ENCODE measurements at regions not wholly inside any gene's neighbourhood (a gene's known extent, or its start where the extent isn't known, plus 50 kb on each side); places are given as distances from the start of the nearest gene placed in this dataset.

- TF ChIP-seq, protein P1, sequence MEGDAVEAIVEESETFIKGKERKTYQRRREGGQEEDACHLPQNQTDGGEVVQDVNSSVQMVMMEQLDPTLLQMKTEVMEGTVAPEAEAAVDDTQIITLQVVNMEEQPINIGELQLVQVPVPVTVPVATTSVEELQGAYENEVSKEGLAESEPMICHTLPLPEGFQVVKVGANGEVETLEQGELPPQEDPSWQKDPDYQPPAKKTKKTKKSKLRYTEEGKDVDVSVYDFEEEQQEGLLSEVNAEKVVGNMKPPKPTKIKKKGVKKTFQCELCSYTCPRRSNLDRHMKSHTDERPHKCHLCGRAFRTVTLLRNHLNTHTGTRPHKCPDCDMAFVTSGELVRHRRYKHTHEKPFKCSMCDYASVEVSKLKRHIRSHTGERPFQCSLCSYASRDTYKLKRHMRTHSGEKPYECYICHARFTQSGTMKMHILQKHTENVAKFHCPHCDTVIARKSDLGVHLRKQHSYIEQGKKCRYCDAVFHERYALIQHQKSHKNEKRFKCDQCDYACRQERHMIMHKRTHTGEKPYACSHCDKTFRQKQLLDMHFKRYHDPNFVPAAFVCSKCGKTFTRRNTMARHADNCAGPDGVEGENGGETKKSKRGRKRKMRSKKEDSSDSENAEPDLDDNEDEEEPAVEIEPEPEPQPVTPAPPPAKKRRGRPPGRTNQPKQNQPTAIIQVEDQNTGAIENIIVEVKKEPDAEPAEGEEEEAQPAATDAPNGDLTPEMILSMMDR (IDR thresholded peaks at IDR 0.05), result no peak
- no peak for TF ChIP-seq ZFX (IDR thresholded peaks at IDR 0.05; ENCODE audit: borderline replicate concordance)
Measured at GRCh38 chr5:41600731-41601130, 90.3 kb upstream of the PLCXD3 start.
